ENCODE measurements at regions not wholly inside any gene's neighbourhood (a gene's known extent, or its start where the extent isn't known, plus 50 kb on each side); places are given as distances from the start of the nearest gene placed in this dataset.

DNA sequence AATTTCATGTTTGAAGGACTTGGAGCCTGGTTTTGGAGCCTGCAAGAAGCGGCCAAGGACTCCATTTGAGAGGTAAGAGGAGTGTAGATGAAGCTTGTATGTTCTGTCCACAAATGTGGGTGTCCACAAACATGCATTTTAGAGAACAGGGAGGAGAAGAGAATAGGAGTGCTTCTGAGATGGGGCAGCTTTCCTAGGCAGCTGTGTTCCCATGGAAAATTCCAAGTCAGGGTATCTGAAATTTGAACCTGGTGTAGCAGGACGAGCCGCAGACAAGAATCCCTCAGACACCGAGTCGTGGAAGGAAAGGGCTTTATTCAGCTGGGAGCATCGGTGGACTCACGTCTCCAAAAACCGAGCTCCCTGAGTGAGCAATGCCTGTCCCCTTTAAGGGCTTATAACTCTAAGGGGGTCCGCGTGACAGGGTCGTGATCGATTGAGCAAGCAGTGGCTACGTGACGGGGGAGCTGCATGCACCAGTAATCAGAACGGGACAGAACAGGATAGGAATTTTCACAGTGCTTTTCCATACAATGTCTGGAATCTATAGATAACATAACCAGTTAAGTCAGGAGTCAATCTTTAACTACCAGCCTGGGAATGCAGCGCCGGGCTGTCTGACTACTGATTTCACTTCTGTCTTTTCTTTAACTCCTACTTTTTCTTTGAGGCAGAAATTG is 71.4 kb upstream of the WDR72 start:
- Histone ChIP-seq H3K27me3 (ENCODE audit: insufficient read depth, low read length, poor library complexity, severe bottlenecking) (no peaks in the 10 kb centered on the region), H3K9me2 (replicated peaks; ENCODE audit: low read depth, low read length) (no peaks in the 10 kb centered on the region), H2AFZ (ENCODE audit: low read length) (no peak overlapping the region), H3K36me3 (ENCODE audit: insufficient read depth, low read length) (no peaks in the 10 kb centered on the region), H3K9me3 (ENCODE audit: insufficient read depth, low read depth, low read length) (no peaks in the 10 kb centered on the region), H4K20me1 (ENCODE audit: insufficient read depth, low read length, poor library complexity, severe bottlenecking) (no peaks in the 10 kb centered on the region), H3K9ac (ENCODE audit: low read depth, low read length, poor library complexity, severe bottlenecking) (no peak overlapping the region), H3K4me1 (ENCODE audit: insufficient read depth, low read length, poor library complexity, severe bottlenecking) (no peaks in the 10 kb centered on the region), H3F3A (ENCODE audit: low read depth) (no peaks in the 10 kb centered on the region), H3K79me2 (ENCODE audit: insufficient read depth, low read length) (no peaks in the 10 kb centered on the region), H3K4me3 (ENCODE audit: low read length, poor library complexity, severe bottlenecking) (no peak overlapping the region), H3K4me2 (ENCODE audit: low read depth, low read length, poor library complexity, severe bottlenecking) (no peak overlapping the region)
- TF ChIP-seq, protein P1, sequence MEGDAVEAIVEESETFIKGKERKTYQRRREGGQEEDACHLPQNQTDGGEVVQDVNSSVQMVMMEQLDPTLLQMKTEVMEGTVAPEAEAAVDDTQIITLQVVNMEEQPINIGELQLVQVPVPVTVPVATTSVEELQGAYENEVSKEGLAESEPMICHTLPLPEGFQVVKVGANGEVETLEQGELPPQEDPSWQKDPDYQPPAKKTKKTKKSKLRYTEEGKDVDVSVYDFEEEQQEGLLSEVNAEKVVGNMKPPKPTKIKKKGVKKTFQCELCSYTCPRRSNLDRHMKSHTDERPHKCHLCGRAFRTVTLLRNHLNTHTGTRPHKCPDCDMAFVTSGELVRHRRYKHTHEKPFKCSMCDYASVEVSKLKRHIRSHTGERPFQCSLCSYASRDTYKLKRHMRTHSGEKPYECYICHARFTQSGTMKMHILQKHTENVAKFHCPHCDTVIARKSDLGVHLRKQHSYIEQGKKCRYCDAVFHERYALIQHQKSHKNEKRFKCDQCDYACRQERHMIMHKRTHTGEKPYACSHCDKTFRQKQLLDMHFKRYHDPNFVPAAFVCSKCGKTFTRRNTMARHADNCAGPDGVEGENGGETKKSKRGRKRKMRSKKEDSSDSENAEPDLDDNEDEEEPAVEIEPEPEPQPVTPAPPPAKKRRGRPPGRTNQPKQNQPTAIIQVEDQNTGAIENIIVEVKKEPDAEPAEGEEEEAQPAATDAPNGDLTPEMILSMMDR (conservative IDR thresholded peaks at IDR 0.05; ENCODE audit: low read length), result no peak
- no peak for TF ChIP-seq EZH2phosphoT487 (IDR thresholded peaks at IDR 0.05; ENCODE audit: borderline replicate concordance)

DNA sequence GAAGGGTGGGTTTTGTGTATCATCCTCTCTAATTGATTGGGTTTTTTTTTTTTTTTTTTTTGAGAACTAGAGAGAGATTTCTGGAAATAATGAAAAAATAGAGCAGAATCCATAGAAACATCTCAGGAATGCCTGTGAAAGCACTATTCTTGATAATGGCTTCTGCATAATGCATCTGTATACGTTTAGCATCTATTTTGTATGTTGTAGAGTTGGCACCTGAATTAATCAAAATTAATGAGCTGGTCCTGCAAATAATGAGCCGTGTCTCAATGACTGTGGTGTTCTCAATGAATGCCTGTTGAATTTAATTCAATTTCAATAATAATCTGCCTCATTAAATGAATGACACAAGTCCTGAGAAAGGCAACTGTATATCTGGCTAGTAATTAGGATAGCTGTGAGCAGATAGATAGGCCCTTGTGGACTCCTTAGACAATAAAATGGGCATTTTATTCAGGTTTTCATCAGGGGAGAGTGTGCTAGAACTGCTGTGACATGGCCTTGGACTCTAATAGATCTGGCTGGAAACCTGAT is 70.5 kb upstream of the WDR72 start:
- TF ChIP-seq, protein P1 (conservative IDR thresholded peaks at IDR 0.05; ENCODE audit: low read length), result no peak
- TF ChIP-seq EZH2phosphoT487 (IDR thresholded peaks at IDR 0.05; ENCODE audit: borderline replicate concordance), result no peak
- no peaks in the 10 kb centered on the region for H3K36me3 ChIP-seq (ENCODE audit: insufficient read depth, low read length)
- no peak overlapping the region for H2AFZ ChIP-seq (ENCODE audit: low read length)
- H3K4me1 ChIP-seq (ENCODE audit: insufficient read depth, low read length, poor library complexity, severe bottlenecking), result no peaks in the 10 kb centered on the region
- H3K79me2 ChIP-seq (ENCODE audit: insufficient read depth, low read length), result no peaks in the 10 kb centered on the region
- H3K9me2 ChIP-seq (replicated peaks; ENCODE audit: low read depth, low read length), result no peaks in the 10 kb centered on the region
- H3K9me3 ChIP-seq (ENCODE audit: insufficient read depth, low read depth, low read length), result no peaks in the 10 kb centered on the region
- no peak overlapping the region for H3K4me2 ChIP-seq (ENCODE audit: low read depth, low read length, poor library complexity, severe bottlenecking)
- H4K20me1 ChIP-seq (ENCODE audit: insufficient read depth, low read length, poor library complexity, severe bottlenecking), result no peaks in the 10 kb centered on the region
- H3K27me3 ChIP-seq (ENCODE audit: insufficient read depth, low read length, poor library complexity, severe bottlenecking), result no peaks in the 10 kb centered on the region
- no peaks in the 10 kb centered on the region for H3F3A ChIP-seq (ENCODE audit: low read depth)
- no peak overlapping the region for H3K4me3 ChIP-seq (ENCODE audit: low read length, poor library complexity, severe bottlenecking)
- H3K9ac ChIP-seq (ENCODE audit: low read depth, low read length, poor library complexity, severe bottlenecking), result no peak overlapping the region

DNA sequence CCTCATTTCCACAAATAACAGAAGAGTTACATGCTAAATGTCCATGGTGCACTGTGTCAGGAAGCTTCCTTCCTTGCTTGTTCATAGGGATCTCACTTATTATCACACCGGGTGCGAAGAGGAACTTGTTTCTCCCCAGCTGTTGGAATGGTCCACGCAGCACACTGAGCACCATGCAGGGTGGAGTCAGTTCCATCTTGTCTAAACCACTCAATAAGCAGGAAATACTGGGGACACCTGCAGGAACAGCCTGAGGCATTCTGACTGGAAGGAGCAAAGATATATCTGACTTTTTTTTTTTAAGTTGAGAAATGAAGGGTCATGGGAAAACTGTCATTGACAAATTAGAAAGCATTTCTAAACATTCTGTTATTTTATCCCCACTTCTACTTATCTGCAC is 70.0 kb upstream of the WDR72 start:
- H3K4me1 ChIP-seq (ENCODE audit: insufficient read depth, low read length, poor library complexity, severe bottlenecking), result no peaks in the 10 kb centered on the region
- no peak for TF ChIP-seq EZH2phosphoT487 (IDR thresholded peaks at IDR 0.05; ENCODE audit: borderline replicate concordance)
- TF ChIP-seq, protein P1 (conservative IDR thresholded peaks at IDR 0.05; ENCODE audit: low read length), result no peak
- H3F3A ChIP-seq (ENCODE audit: low read depth), result no peaks in the 10 kb centered on the region
- no peak overlapping the region for H3K4me3 ChIP-seq (ENCODE audit: low read length, poor library complexity, severe bottlenecking)
- no peaks in the 10 kb centered on the region for H3K36me3 ChIP-seq (ENCODE audit: insufficient read depth, low read length)
- H3K79me2 ChIP-seq (ENCODE audit: insufficient read depth, low read length), result no peaks in the 10 kb centered on the region
- no peaks in the 10 kb centered on the region for H4K20me1 ChIP-seq (ENCODE audit: insufficient read depth, low read length, poor library complexity, severe bottlenecking)
- no peaks in the 10 kb centered on the region for H3K27me3 ChIP-seq (ENCODE audit: insufficient read depth, low read length, poor library complexity, severe bottlenecking)
- H3K9me3 ChIP-seq (ENCODE audit: insufficient read depth, low read depth, low read length), result no peaks in the 10 kb centered on the region
- H2AFZ ChIP-seq (ENCODE audit: low read length), result no peak overlapping the region
- no peaks in the 10 kb centered on the region for H3K9me2 ChIP-seq (replicated peaks; ENCODE audit: low read depth, low read length)
- H3K4me2 ChIP-seq (ENCODE audit: low read depth, low read length, poor library complexity, severe bottlenecking), result no peak overlapping the region
- no peak overlapping the region for H3K9ac ChIP-seq (ENCODE audit: low read depth, low read length, poor library complexity, severe bottlenecking)

Measured in Loucy (cell line).